Endothelial cell of umbilical vein (primary cell): ENCODE measurements at regions not wholly inside any gene's neighbourhood (a gene's known extent, or its start where the extent isn't known, plus 50 kb on each side); places are given as distances from the start of the nearest gene placed in this dataset.

Experiments used
- BruUV-seq: library from RNA; stranded (reverse); fragments of 400-500 nt; replicated peaks from 2 replicates; lab custom pipeline; 2021; lab: Mats Ljungman, UMichigan
- CTCF ChIA-PET: fragments of 300-600, 350-600 bp; sonication (Branson Sonifier 250); formaldehyde crosslinking; loops from one replicate; lab custom pipeline; 2021; ENCODE audit warnings: antibody characterized with exemption, inconsistent platforms; lab: Charles Lee
- POLR2A ChIA-PET: fragments of 300-600, 350-600 bp; sonication (Branson Sonifier 250); formaldehyde crosslinking; loops from one replicate; lab custom pipeline; 2021; ENCODE audit warnings: antibody characterized with exemption, inconsistent platforms; lab: Charles Lee
- DNase-seq: peaks from one replicate; pipeline ENCODE4 v3.0.0-alpha.2; 2011; ENCODE audit warnings: low read depth, low spot score
- FAIRE-seq: peaks from 2 replicates; lab custom pipeline; 2011; peaks lifted over from hg19 to GRCh38; lab: Jason Lieb, UNC
- H2AFZ ChIP-seq: 2 replicates; pipeline ENCODE4 v1.6.0; 2012; ENCODE audit warnings: low read depth, low read length, control low read depth, inconsistent platforms
- H3K27ac ChIP-seq: 2 replicates; pipeline ENCODE4 v1.5.1; 2011; ENCODE audit warnings: low read depth, mild to moderate bottlenecking, control low read depth, low read length, moderate library complexity; ENCODE audit not compliant: insufficient read depth
- H3K27me3 ChIP-seq, 2 experiments: 2 replicates each; pipeline versions ENCODE4 v1.6.0 to v1.6.1; 2011; ENCODE audit warnings: low read length in 2 of 2, mixed read lengths in 1 of 2; ENCODE audit not compliant: control insufficient read depth in 2 of 2, insufficient read depth in 2 of 2
- H3K36me3 ChIP-seq, 2 experiments: 2 replicates in 1 of 2; 3 replicates in 1 of 2; pipeline ENCODE4 v1.5.1; 2011; ENCODE audit warnings: low read length in 2 of 2, mild to moderate bottlenecking in 1 of 2, moderate library complexity in 1 of 2; ENCODE audit not compliant: control insufficient read depth in 2 of 2, insufficient read depth in 2 of 2; ENCODE audit errors: extremely low read depth in 1 of 2
- H3K4me1 ChIP-seq: 3 replicates; pipeline ENCODE4 v1.5.1; 2011; ENCODE audit warnings: mild to moderate bottlenecking, low read length; ENCODE audit not compliant: control insufficient read depth, insufficient read depth; ENCODE audit errors: extremely low read depth
- H3K4me2 ChIP-seq: 2 replicates; pipeline ENCODE4 v1.6.1; 2011; ENCODE audit warnings: low read length, control low read depth, mixed read lengths; ENCODE audit not compliant: insufficient read depth
- H3K4me3 ChIP-seq, 3 experiments: fragments of 200-600 bp in 1 of 3; sonication (generic), shearing (Covaris generic) in 1 of 3; replicated peaks in 1 of 3; 2 replicates each; pipeline ENCODE4 v1.5.1; 2011 to 2016; ENCODE audit warnings: control low read depth in 3 of 3, low read length in 3 of 3, mild to moderate bottlenecking in 2 of 3, inconsistent platforms in 1 of 3, low read depth in 1 of 3, moderate library complexity in 1 of 3; ENCODE audit not compliant: insufficient read depth in 1 of 3
- H3K79me2 ChIP-seq: 2 replicates; pipeline ENCODE4 v1.6.0; 2012; ENCODE audit warnings: low read length, inconsistent platforms; ENCODE audit not compliant: control insufficient read depth, insufficient read depth
- H3K9ac ChIP-seq: replicated peaks from 2 replicates; pipeline ENCODE3; 2011; ENCODE audit warnings: low read length, control low read depth; ENCODE audit not compliant: insufficient read depth; ENCODE audit errors: extremely low read depth
- H3K9me1 ChIP-seq: replicated peaks from 3 replicates; pipeline ENCODE4 v1.6.0; 2011; ENCODE audit warnings: mild to moderate bottlenecking, low read length; ENCODE audit not compliant: control insufficient read depth, insufficient read depth; ENCODE audit errors: extremely low read depth
- H3K9me3 ChIP-seq: replicated peaks from 2 replicates; pipeline ENCODE4 v1.5.1; 2012; ENCODE audit warnings: low read length, inconsistent platforms; ENCODE audit not compliant: control insufficient read depth, insufficient read depth
- H4K20me1 ChIP-seq: replicated peaks from 2 replicates; pipeline ENCODE3; 2011; ENCODE audit warnings: mild to moderate bottlenecking, low read length; ENCODE audit not compliant: control insufficient read depth, insufficient read depth; ENCODE audit errors: extremely low read depth
- EZH2 ChIP-seq: IDR thresholded peaks from 2 replicates; pipeline ENCODE4 v1.6.1; 2012; ENCODE audit warnings: borderline replicate concordance, low read depth, mild to moderate bottlenecking, moderate library complexity, low read length, inconsistent platforms; ENCODE audit not compliant: severe bottlenecking
- JUN ChIP-seq: IDR thresholded peaks from 2 replicates; pipeline ENCODE4 v1.6.1; 2011; ENCODE audit warnings: borderline replicate concordance, low read depth; ENCODE audit not compliant: insufficient read length, insufficient read depth
- MAX ChIP-seq: IDR thresholded peaks from 2 replicates; pipeline ENCODE4 v1.6.1; 2011; ENCODE audit not compliant: insufficient read depth, insufficient read length
- POLR2AphosphoS5 ChIP-seq: IDR thresholded peaks from 2 replicates; pipeline ENCODE4 v1.6.1; 2012; ENCODE audit warnings: low read depth, mild to moderate bottlenecking, control low read depth, low read length, moderate library complexity; ENCODE audit not compliant: insufficient read depth
- dilution Hi-C: fragments of 300-500 bp; cut with MboI; formaldehyde crosslinking; loops from one replicate; pipeline ENCODE4 v1.15.0; 2019; ENCODE audit warnings: low sequenced_read_pairs; ENCODE audit not compliant: extremely low pct_ligation_motif_present
- intact Hi-C: fragments of 100-400 bp; cut with micrococcal nuclease; formaldehyde crosslinking; loops from one replicate; pipeline ENCODE4 v1.10.0; 2022

DNA sequence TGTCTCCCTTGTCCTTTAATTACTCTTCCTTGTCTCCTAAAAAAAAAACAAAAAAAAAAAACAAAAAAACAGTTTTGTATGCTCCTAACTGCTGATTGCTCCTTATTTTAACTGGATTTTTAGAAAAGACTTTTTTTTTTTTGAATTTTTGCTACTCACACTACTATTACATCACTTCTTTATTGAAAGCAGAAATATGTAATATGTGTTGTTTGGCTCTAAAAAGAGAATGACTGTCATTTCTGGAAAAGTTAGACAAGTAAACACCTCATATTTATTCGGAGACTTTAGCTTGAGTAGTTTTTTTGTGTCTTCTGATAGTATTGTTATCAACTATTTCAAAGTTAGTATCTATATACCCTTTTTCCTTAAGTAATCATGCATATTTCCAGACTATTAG, 855.0 kb downstream of the USP25 start:
- DNase-seq (no peak), FAIRE-seq (no peak)
- Histone ChIP-seq H3K4me1 (peaks cover 34% of the 10 kb centered on the region), H3K4me3 (no peak overlapping the region), H4K20me1 (no peaks in the 10 kb centered on the region), H2AFZ (no peak overlapping the region), H3K4me2 (no peak overlapping the region), H3K79me2 (no peaks in the 10 kb centered on the region), H3K9ac (no peak overlapping the region), H3K9me1 (no peaks in the 10 kb centered on the region), H3K9me3 (no peaks in the 10 kb centered on the region), H3K27ac (no peak overlapping the region), H3K27me3 (no peaks in the 10 kb centered on the region), H3K36me3 (no peaks in the 10 kb centered on the region)
- POLR2A ChIA-PET, result no interaction called here
- CTCF ChIA-PET, result no interaction called here
- intact Hi-C loops, result loop anchor here (5.0 kb wide), 1 partner anchor 52 kb away; no protein-coding TSS in a partner anchor
- TF ChIP-seq MAX, result no peak
- no TSS peak for BruUV-seq
- dilution Hi-C loops, result no loop called here

- no peaks in the 10 kb centered on the region for H3K79me2 ChIP-seq
- intact Hi-C loops (loop anchor here (5.0 kb wide), 1 partner anchor 54 kb away; no protein-coding TSS in a partner anchor), dilution Hi-C loops (no loop called here)
- H3K27me3 ChIP-seq, result no peaks in the 10 kb centered on the region
- BruUV-seq, result no TSS peak
- peaks cover 34% of the 10 kb centered on the region for H3K4me1 ChIP-seq
- no peak overlapping the region for H3K4me2 ChIP-seq
- H3K9ac ChIP-seq, result no peak overlapping the region
- CTCF ChIA-PET, result no interaction called here
- TF ChIP-seq POLR2AphosphoS5 (no peak), EZH2 (no peak), JUN (no peak)
- H3K27ac ChIP-seq, result no peak overlapping the region
- H3K9me3 ChIP-seq, result no peaks in the 10 kb centered on the region
- POLR2A ChIA-PET, result no interaction called here
- H3K9me1 ChIP-seq, result no peaks in the 10 kb centered on the region
- H3K4me3 ChIP-seq, result no peak overlapping the region
- H3K36me3 ChIP-seq, result no peaks in the 10 kb centered on the region
- no peak overlapping the region for H2AFZ ChIP-seq
- FAIRE-seq (no peak), DNase-seq (no peak)
- no peaks in the 10 kb centered on the region for H4K20me1 ChIP-seq
Observed at GRCh38 chr21:16585896-16586295, 856.1 kb downstream of the USP25 start.
